ENCODE measurements at regions not wholly inside any gene's neighbourhood (a gene's known extent, or its start where the extent isn't known, plus 50 kb on each side); places are given as distances from the start of the nearest gene placed in this dataset.

DNA sequence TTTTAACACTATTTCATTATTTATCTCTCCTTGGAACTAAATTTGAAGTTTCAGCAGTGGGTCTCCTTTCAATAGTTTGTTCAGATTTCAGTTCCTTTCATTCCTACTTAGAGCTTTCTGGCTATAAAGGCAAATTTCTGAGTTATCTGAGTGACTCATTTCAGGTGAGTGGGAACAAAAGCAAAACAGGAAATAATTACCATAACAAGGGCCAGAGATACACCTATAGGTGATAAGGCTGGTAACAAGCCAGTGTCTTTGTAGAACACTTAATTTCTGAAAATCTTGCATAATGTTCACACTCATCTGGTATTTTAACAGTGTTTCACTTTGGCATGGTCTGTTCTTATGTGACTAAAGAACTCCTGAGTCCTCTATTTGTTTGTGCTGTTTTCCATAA, 64.5 kb upstream of the PRRC2C start:
- Histone ChIP-seq H3K4me3 (no peak overlapping the region), H3K9me3 (no peaks in the 10 kb centered on the region), H3K27me3 (no peaks in the 10 kb centered on the region), H3K4me1 (no peaks in the 10 kb centered on the region), H3K27ac (no peak overlapping the region), H3K36me3 (no peaks in the 10 kb centered on the region)
- no peak for ATAC-seq
- DNase-seq = no peak
- TF ChIP-seq, protein P1, sequence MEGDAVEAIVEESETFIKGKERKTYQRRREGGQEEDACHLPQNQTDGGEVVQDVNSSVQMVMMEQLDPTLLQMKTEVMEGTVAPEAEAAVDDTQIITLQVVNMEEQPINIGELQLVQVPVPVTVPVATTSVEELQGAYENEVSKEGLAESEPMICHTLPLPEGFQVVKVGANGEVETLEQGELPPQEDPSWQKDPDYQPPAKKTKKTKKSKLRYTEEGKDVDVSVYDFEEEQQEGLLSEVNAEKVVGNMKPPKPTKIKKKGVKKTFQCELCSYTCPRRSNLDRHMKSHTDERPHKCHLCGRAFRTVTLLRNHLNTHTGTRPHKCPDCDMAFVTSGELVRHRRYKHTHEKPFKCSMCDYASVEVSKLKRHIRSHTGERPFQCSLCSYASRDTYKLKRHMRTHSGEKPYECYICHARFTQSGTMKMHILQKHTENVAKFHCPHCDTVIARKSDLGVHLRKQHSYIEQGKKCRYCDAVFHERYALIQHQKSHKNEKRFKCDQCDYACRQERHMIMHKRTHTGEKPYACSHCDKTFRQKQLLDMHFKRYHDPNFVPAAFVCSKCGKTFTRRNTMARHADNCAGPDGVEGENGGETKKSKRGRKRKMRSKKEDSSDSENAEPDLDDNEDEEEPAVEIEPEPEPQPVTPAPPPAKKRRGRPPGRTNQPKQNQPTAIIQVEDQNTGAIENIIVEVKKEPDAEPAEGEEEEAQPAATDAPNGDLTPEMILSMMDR (IDR thresholded peaks at IDR 0.05) = no peak
- TF ChIP-seq POLR2A (IDR thresholded peaks at IDR 0.05) = no peak
- intact Hi-C loops (cut with DNase I) = no loop called here

DNA sequence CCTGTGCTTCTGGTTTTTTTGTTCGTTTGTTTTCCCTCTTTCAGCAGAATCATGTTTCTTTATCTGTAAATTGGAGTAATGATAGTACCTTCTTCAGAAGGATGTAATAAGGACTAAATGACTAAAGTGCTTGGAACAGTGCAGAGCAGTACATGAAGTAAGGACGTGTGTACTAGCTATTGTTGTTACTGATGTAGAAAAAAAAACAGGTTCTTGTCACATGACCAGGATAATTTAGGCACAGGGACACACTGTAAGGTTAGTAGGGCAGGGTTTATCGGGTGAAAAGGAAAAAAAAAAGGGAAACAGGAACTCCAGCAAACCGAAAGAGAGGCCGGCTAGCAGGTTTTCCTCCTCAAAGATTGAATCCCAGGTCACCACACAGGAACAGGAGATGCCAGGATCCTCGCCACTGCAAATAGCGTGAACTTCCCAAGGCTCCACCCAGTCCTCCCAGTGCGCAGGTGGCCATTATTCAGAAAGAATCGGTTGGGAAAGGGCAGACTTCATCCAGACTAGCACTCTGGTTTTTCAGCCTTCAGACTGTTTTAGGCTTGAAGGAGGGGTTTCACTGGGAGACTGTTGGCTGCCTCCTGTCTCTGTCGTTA, 63.8 kb upstream of the PRRC2C start:
- DNase-seq = no peak
- no peaks in the 10 kb centered on the region for H3K27me3 ChIP-seq
- H3K27ac ChIP-seq = no peak overlapping the region
- no peaks in the 10 kb centered on the region for H3K4me1 ChIP-seq
- H3K4me3 ChIP-seq = no peak overlapping the region
- ATAC-seq = no peak
- TF ChIP-seq, protein P1 (IDR thresholded peaks at IDR 0.05) = no peak
- TF ChIP-seq POLR2A (IDR thresholded peaks at IDR 0.05) = no peak
- H3K36me3 ChIP-seq = no peaks in the 10 kb centered on the region
- H3K9me3 ChIP-seq = no peaks in the 10 kb centered on the region
- 53% methylated on average over 7 of the region's 10 CpGs for WGBS (ENCODE audit: insufficient coverage, low coverage, low lambda C conversion rate, missing lambda C conversion rate)
- intact Hi-C loops (cut with DNase I) = no loop called here

DNA sequence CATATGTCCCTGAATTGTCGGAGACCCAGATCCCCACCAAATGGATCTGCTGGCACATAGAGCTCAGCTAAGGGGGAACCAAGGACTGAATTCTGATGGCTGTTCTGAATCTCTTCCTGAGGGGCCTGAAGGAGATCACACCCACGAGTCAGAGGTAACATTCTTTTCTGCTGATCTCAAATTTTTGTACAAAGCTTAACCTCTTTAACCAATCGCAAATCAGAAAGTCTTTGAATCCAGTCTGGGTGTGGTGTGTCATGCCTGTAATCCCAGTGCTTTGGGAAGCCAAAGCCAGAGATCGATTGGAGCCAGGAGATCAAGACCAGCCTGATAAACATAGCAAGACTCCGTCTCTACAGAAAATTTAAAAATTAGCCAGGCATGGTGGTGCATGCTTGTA, 62.8 kb upstream of the PRRC2C start:
- H3K27me3 ChIP-seq = no peaks in the 10 kb centered on the region
- intact Hi-C loops (cut with DNase I) = no loop called here
- H3K36me3 ChIP-seq = no peaks in the 10 kb centered on the region
- ATAC-seq (no peak), DNase-seq (no peak)
- 63% methylated on average over 5 of the region's 5 CpGs for WGBS (ENCODE audit: insufficient coverage, low coverage, low lambda C conversion rate, missing lambda C conversion rate)
- H3K27ac ChIP-seq = no peak overlapping the region
- no peaks in the 10 kb centered on the region for H3K4me1 ChIP-seq
- no peaks in the 10 kb centered on the region for H3K9me3 ChIP-seq
- TF ChIP-seq, protein P1 (IDR thresholded peaks at IDR 0.05) = no peak
- TF ChIP-seq POLR2A (IDR thresholded peaks at IDR 0.05) = no peak
- no peak overlapping the region for H3K4me3 ChIP-seq

DNA sequence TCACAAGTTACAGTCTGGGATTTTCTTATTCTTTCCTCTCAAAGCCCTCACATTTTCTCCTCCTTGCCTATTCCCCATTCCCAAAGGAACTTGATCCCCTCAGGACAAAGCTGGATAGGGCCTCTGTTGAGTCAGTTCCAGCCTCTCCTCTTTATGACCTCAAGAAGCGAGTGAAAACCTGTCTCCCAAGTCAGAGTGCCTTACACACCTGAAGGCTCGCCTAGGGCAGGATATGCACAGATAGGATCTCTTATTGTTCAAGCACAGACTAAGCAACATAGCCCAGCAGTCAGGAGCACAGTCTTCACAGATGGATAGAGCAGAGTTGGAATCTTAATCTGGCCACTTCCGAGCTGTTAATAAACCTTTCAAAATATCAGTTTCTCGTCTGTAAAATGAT, 60.8 kb upstream of the PRRC2C start:
- 70% methylated on average over 3 of the region's 4 CpGs for WGBS (ENCODE audit: insufficient coverage, low coverage, low lambda C conversion rate, missing lambda C conversion rate)
- Histone ChIP-seq H3K36me3 (no peaks in the 10 kb centered on the region), H3K27ac (no peak overlapping the region), H3K27me3 (no peaks in the 10 kb centered on the region), H3K9me3 (no peaks in the 10 kb centered on the region), H3K4me1 (no peaks in the 10 kb centered on the region), H3K4me3 (no peak overlapping the region)
- TF ChIP-seq, protein P1 (IDR thresholded peaks at IDR 0.05) = no peak
- no peak for TF ChIP-seq POLR2A (IDR thresholded peaks at IDR 0.05)
- intact Hi-C loops (cut with DNase I) = no loop called here
- no peak for ATAC-seq
- DNase-seq = no peak

DNA sequence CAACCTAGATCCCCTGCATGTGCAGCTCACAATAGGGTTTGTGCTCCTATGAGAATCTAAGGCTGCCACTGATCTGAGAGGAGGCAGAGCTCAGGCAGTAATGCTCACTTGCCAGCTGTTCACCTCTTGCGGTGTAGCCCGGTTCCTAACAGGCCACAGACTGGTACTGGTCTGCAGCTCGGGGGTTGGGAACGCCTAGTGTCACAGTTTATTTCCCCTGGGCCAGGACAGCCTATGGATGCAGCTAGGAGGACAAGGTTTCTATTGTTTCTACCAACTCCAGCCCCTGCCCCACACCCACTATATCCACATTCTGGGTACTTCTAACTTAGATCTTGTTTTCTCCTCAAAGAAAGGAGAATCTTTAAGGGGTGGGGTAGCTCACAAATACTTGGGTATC, 58.7 kb upstream of the PRRC2C start:
- ATAC-seq (no peak), DNase-seq (no peak)
- no peaks in the 10 kb centered on the region for H3K27me3 ChIP-seq
- WGBS (ENCODE audit: insufficient coverage, low coverage, low lambda C conversion rate, missing lambda C conversion rate) = no CpG with 5 or more reads among the region's 4 CpGs
- H3K4me3 ChIP-seq = no peak overlapping the region
- H3K27ac ChIP-seq = no peak overlapping the region
- intact Hi-C loops (cut with DNase I) = no loop called here
- no peaks in the 10 kb centered on the region for H3K4me1 ChIP-seq
- no peaks in the 10 kb centered on the region for H3K9me3 ChIP-seq
- TF ChIP-seq POLR2A (IDR thresholded peaks at IDR 0.05) = no peak
- TF ChIP-seq, protein P1 (IDR thresholded peaks at IDR 0.05) = no peak
- H3K36me3 ChIP-seq = no peaks in the 10 kb centered on the region
